ENCODE measurements at regions not wholly inside any gene's neighbourhood (a gene's known extent, or its start where the extent isn't known, plus 50 kb on each side); places are given as distances from the start of the nearest gene placed in this dataset.
"Not testable (repeated sequence)": the region's sequence is repeated elsewhere in the genome, so short reads cannot be mapped to it uniquely, and the experiment has no call there.

- DNase-seq (no peak), ATAC-seq (replicated peaks) (no peak)
- H3K27me3 Mint-ChIP-seq, result peaks cover 46 to 60% of the 10 kb centered on the region in 2 donors
- H3K27ac Mint-ChIP-seq, result no peak overlapping the region
- H3K36me3 Mint-ChIP-seq (ENCODE audit: insufficient read depth), result peaks cover 3% of the 10 kb centered on the region
- no peak overlapping the region for H3K4me3 Mint-ChIP-seq
- H3K4me1 Mint-ChIP-seq (ENCODE audit: low read depth in 2 of 2), result no peaks in the 10 kb centered on the region
- no peaks in the 10 kb centered on the region for H3K9me3 Mint-ChIP-seq
Measured at GRCh38 chr22:22061085-22062077, 78.8 kb upstream of the TOP3B start.

GRCh38 chr22:22060200-22061084, 77.9 kb upstream of the TOP3B start:
- no peaks in the 10 kb centered on the region for H3K4me1 Mint-ChIP-seq (ENCODE audit: low read depth in 2 of 2)
- H3K4me3 Mint-ChIP-seq, result no peak overlapping the region
- peak; percentile 30 to 44 (median 39) for DNase-seq
- no peak overlapping the region for H3K27ac Mint-ChIP-seq
- H3K9me3 Mint-ChIP-seq, result no peaks in the 10 kb centered on the region
- peaks cover 3% of the 10 kb centered on the region for H3K36me3 Mint-ChIP-seq (ENCODE audit: insufficient read depth)
- H3K27me3 Mint-ChIP-seq, result peaks cover 54 to 66% of the 10 kb centered on the region in 2 donors
- ATAC-seq (replicated peaks), result peak; percentile 31

GRCh38 chr22:22059291-22060002, 76.9 kb upstream of the TOP3B start:
- H3K27me3 Mint-ChIP-seq, result peaks cover 54 to 66% of the 10 kb centered on the region in 2 donors
- no peak for ATAC-seq (replicated peaks)
- no peak overlapping the region for H3K4me3 Mint-ChIP-seq

GRCh38 chr22:22058633-22059290, 76.2 kb upstream of the TOP3B start:
- ATAC-seq (replicated peaks), result no peak
- Mint-ChIP-seq H3K36me3 (ENCODE audit: insufficient read depth) (peaks cover 3% of the 10 kb centered on the region), H3K9me3 (no peaks in the 10 kb centered on the region), H3K27me3 (peaks cover 59 to 72% of the 10 kb centered on the region in 2 donors), H3K27ac (no peak overlapping the region), H3K4me3 (no peak overlapping the region), H3K4me1 (ENCODE audit: low read depth in 2 of 2) (no peaks in the 10 kb centered on the region)
- DNase-seq, result no peak

More at GRCh38 chr22:22059291-22060002, 76.9 kb upstream of the TOP3B start:
- no peaks in the 10 kb centered on the region for H3K4me1 Mint-ChIP-seq (ENCODE audit: low read depth in 2 of 2)
- no peaks in the 10 kb centered on the region for H3K9me3 Mint-ChIP-seq
- no peak for DNase-seq
- peaks cover 3% of the 10 kb centered on the region for H3K36me3 Mint-ChIP-seq (ENCODE audit: insufficient read depth)
- no peak overlapping the region for H3K27ac Mint-ChIP-seq

GRCh38 chr22:22057617-22058378, 75.2 kb upstream of the TOP3B start:
- Mint-ChIP-seq H3K9me3 (no peaks in the 10 kb centered on the region), H3K4me3 (no peak overlapping the region), H3K27ac (no peak overlapping the region), H3K4me1 (ENCODE audit: low read depth in 2 of 2) (no peaks in the 10 kb centered on the region), H3K27me3 (peaks cover 69 to 82% of the 10 kb centered on the region in 2 donors), H3K36me3 (ENCODE audit: insufficient read depth) (no peaks in the 10 kb centered on the region)
- no peak for DNase-seq
- no peak for ATAC-seq (replicated peaks)

GRCh38 chr22:22056809-22057594, 74.4 kb upstream of the TOP3B start:
- not testable (repeated sequence) for H3K4me1 Mint-ChIP-seq (ENCODE audit: low read depth in 2 of 2); H3K9me3 Mint-ChIP-seq; H3K4me3 Mint-ChIP-seq; H3K27ac Mint-ChIP-seq; ATAC-seq (replicated peaks); DNase-seq; H3K36me3 Mint-ChIP-seq (ENCODE audit: insufficient read depth)
- peaks cover 71 to 86% of the 10 kb centered on the region in 2 donors for H3K27me3 Mint-ChIP-seq

- not testable (repeated sequence) for DNase-seq; H3K36me3 Mint-ChIP-seq (ENCODE audit: insufficient read depth)
Measured at GRCh38 chr22:22052548-22053139, 70.1 kb upstream of the TOP3B start.

GRCh38 chr22:22051032-22051431, 68.4 kb upstream of the TOP3B start:
- H3K4me1 Mint-ChIP-seq (ENCODE audit: low read depth in 2 of 2); H3K27ac Mint-ChIP-seq; H3K36me3 Mint-ChIP-seq (ENCODE audit: insufficient read depth); H3K9me3 Mint-ChIP-seq; ATAC-seq (replicated peaks); DNase-seq; H3K4me3 Mint-ChIP-seq: not testable (repeated sequence)
- peaks cover 67 to 73% of the 10 kb centered on the region in 2 donors for H3K27me3 Mint-ChIP-seq

More at GRCh38 chr22:22052548-22053139, 70.1 kb upstream of the TOP3B start:
- not testable (repeated sequence) for H3K9me3 Mint-ChIP-seq; H3K4me1 Mint-ChIP-seq (ENCODE audit: low read depth in 2 of 2); H3K27ac Mint-ChIP-seq; H3K4me3 Mint-ChIP-seq; ATAC-seq (replicated peaks)
- H3K27me3 Mint-ChIP-seq, result peaks cover 60 to 73% of the 10 kb centered on the region in 2 donors

GRCh38 chr22:22050141-22050775, 67.7 kb upstream of the TOP3B start:
- DNase-seq (no peak), ATAC-seq (replicated peaks) (no peak)
- H3K27ac Mint-ChIP-seq, result no peak overlapping the region
- H3K4me3 Mint-ChIP-seq, result no peak overlapping the region
- H3K9me3 Mint-ChIP-seq, result no peaks in the 10 kb centered on the region
- no peaks in the 10 kb centered on the region for H3K36me3 Mint-ChIP-seq (ENCODE audit: insufficient read depth)
- H3K27me3 Mint-ChIP-seq, result peaks cover 59 to 68% of the 10 kb centered on the region in 2 donors
- H3K4me1 Mint-ChIP-seq (ENCODE audit: low read depth in 2 of 2), result no peaks in the 10 kb centered on the region

GRCh38 chr22:22049684-22050083, 67.1 kb upstream of the TOP3B start:
- no peaks in the 10 kb centered on the region for H3K9me3 Mint-ChIP-seq

GRCh38 chr22:22048981-22049531, 66.5 kb upstream of the TOP3B start:
- ATAC-seq (replicated peaks) (no peak), DNase-seq (no peak)
- H3K27ac Mint-ChIP-seq, result no peak overlapping the region
- no peaks in the 10 kb centered on the region for H3K9me3 Mint-ChIP-seq
- peaks cover 47 to 62% of the 10 kb centered on the region in 2 donors for H3K27me3 Mint-ChIP-seq
- no peaks in the 10 kb centered on the region for H3K4me1 Mint-ChIP-seq (ENCODE audit: low read depth in 2 of 2)
- H3K36me3 Mint-ChIP-seq (ENCODE audit: insufficient read depth), result no peaks in the 10 kb centered on the region
- no peak overlapping the region for H3K4me3 Mint-ChIP-seq

More at GRCh38 chr22:22049684-22050083, 67.1 kb upstream of the TOP3B start:
- H3K4me3 Mint-ChIP-seq, result no peak overlapping the region
- no peaks in the 10 kb centered on the region for H3K36me3 Mint-ChIP-seq (ENCODE audit: insufficient read depth)
- no peak overlapping the region for H3K27ac Mint-ChIP-seq
- H3K27me3 Mint-ChIP-seq, result peaks cover 54 to 62% of the 10 kb centered on the region in 2 donors
- no peak for ATAC-seq (replicated peaks)
- no peak for DNase-seq
- no peaks in the 10 kb centered on the region for H3K4me1 Mint-ChIP-seq (ENCODE audit: low read depth in 2 of 2)

All from effector memory CD8-positive, alpha-beta T cell (primary cell).